D721Med (cell line): ENCODE measurements at regions not wholly inside any gene's neighbourhood (a gene's known extent, or its start where the extent isn't known, plus 50 kb on each side); places are given as distances from the start of the nearest gene placed in this dataset.
"Not testable (repeated sequence)": the region's sequence is repeated elsewhere in the genome, so short reads cannot be mapped to it uniquely, and the experiment has no call there.

ENCODE experiments used
- DNase-seq: peaks from one replicate; pipeline ENCODE4 v3.0.0; 2011; ENCODE audit warnings: low spot score; ENCODE audit not compliant: insufficient read length
- FAIRE-seq: peaks from 2 replicates; lab custom pipeline; 2011; peaks lifted over from hg19 to GRCh38; lab: Jason Lieb, UNC
- CTCF ChIP-seq: IDR thresholded peaks from 2 replicates; pipeline ENCODE4 v1.5.1; 2012; ENCODE audit warnings: mild to moderate bottlenecking, control low read depth; ENCODE audit not compliant: insufficient read depth; ENCODE audit errors: missing control alignments

GRCh38 chr14:104305511-104306449 lies 167.4 kb downstream of the KIF26A start:
- DNase-seq (no peak), FAIRE-seq (no peak)
- TF ChIP-seq CTCF: no peak

- DNase-seq: no peak
- no peak for TF ChIP-seq CTCF
- no peak for FAIRE-seq
These were observed 168.2 kb downstream of the KIF26A start for GRCh38 chr14:104306450-104307040.

GRCh38 chr14:104307246-104307626 lies 168.8 kb downstream of the KIF26A start:
- DNase-seq (no peak), FAIRE-seq (no peak)
- no peak for TF ChIP-seq CTCF

GRCh38 chr14:104307627-104308401 lies 169.4 kb downstream of the KIF26A start:
- no peak for FAIRE-seq
- no peak for TF ChIP-seq CTCF

GRCh38 chr14:104308534-104308933 lies 170.1 kb downstream of the KIF26A start:
- not testable (repeated sequence) for DNase-seq, FAIRE-seq

More at GRCh38 chr14:104307627-104308401, 169.4 kb downstream of the KIF26A start:
- no peak for DNase-seq

GRCh38 chr14:104309657-104310369 lies 171.4 kb downstream of the KIF26A start:
- no peak for FAIRE-seq
- no peak for DNase-seq
- TF ChIP-seq CTCF: no peak

- no peak for TF ChIP-seq CTCF
- FAIRE-seq (no peak), DNase-seq (no peak)
These were observed 173.0 kb downstream of the KIF26A start for GRCh38 chr14:104311358-104311757.
